ENCODE measurements at regions not wholly inside any gene's neighbourhood (a gene's known extent, or its start where the extent isn't known, plus 50 kb on each side); places are given as distances from the start of the nearest gene placed in this dataset.

GRCh38 chr2:22397847-22398246, 987.1 kb upstream of the KLHL29 start (continued):
- no peak for TF ChIP-seq NFE2L1 (CRISPR knock-in tag; IDR thresholded peaks at IDR 0.05)
- TF ChIP-seq ZNF121 (CRISPR knock-in tag; IDR thresholded peaks at IDR 0.05) = no peak
- TF ChIP-seq CREB1 (CRISPR knock-in tag; IDR thresholded peaks at IDR 0.05) = no peak
- no peak for TF ChIP-seq IRF2 (CRISPR knock-in tag; IDR thresholded peaks at IDR 0.05; ENCODE audit: borderline replicate concordance, low read depth)
- TF ChIP-seq SMAD3 (CRISPR knock-in tag; IDR thresholded peaks at IDR 0.05; ENCODE audit: borderline replicate concordance) = no peak
- no peak for TF ChIP-seq ZNF232 (CRISPR knock-in tag; IDR thresholded peaks at IDR 0.05)
- no peak for TF ChIP-seq ESRRA (CRISPR knock-in tag; IDR thresholded peaks at IDR 0.05; ENCODE audit: borderline replicate concordance)
- no peak for TF ChIP-seq ZNF512 (CRISPR knock-in tag; IDR thresholded peaks at IDR 0.05; ENCODE audit: borderline replicate concordance)
- no peak for TF ChIP-seq ATF6 (CRISPR knock-in tag; IDR thresholded peaks at IDR 0.05)
- TF ChIP-seq E2F1 (CRISPR knock-in tag; IDR thresholded peaks at IDR 0.05) = no peak

- ChIA-PET POLR2A (no interaction called here), CTCF (no interaction called here)
- Mint-ChIP-seq H3K27ac (no peak overlapping the region), H3K9me3 (no peaks in the 10 kb centered on the region), H3K4me3 (no peak overlapping the region), H3K27me3 (ENCODE audit: low read depth) (no peaks in the 10 kb centered on the region), H3K4me1 (no peaks in the 10 kb centered on the region), H3K36me3 (no peaks in the 10 kb centered on the region)
- no peak for TF ChIP-seq RELA (CRISPR knock-in tag; IDR thresholded peaks at IDR 0.05; ENCODE audit: borderline replicate concordance)
- TF ChIP-seq ZBTB43 (CRISPR knock-in tag; IDR thresholded peaks at IDR 0.05) = no peak
- TF ChIP-seq FOXJ3 (CRISPR knock-in tag; IDR thresholded peaks at IDR 0.05; ENCODE audit: borderline replicate concordance) = no peak
- TF ChIP-seq GRHL2 (CRISPR knock-in tag; IDR thresholded peaks at IDR 0.05; ENCODE audit: insufficient replicate concordance, severe bottlenecking) = no peak
- TF ChIP-seq IRF1 (CRISPR knock-in tag; IDR thresholded peaks at IDR 0.05) = no peak
- TF ChIP-seq ATF3 (CRISPR knock-in tag; conservative IDR thresholded peaks at IDR 0.05) = no peak
- no peak for TF ChIP-seq NFATC4 (CRISPR knock-in tag; IDR thresholded peaks at IDR 0.05)
- ATAC-seq = no peak
- DNase-seq (ENCODE audit: low spot score) = no peak
These were observed 981.2 kb upstream of the KLHL29 start for GRCh38 chr2:22403748-22404147.

GRCh38 chr2:22406625-22407024, 978.4 kb upstream of the KLHL29 start:
- no peak overlapping the region for H3K27ac Mint-ChIP-seq
- no peak for TF ChIP-seq ZNF121 (CRISPR knock-in tag; IDR thresholded peaks at IDR 0.05)
- TF ChIP-seq ZSCAN18 (CRISPR knock-in tag; IDR thresholded peaks at IDR 0.05) = no peak
- TF ChIP-seq TEAD4 (CRISPR knock-in tag; IDR thresholded peaks at IDR 0.05) = no peak
- no peak for TF ChIP-seq ZNF396 (CRISPR knock-in tag; IDR thresholded peaks at IDR 0.05; ENCODE audit: borderline replicate concordance)
- TF ChIP-seq FOXJ3 (CRISPR knock-in tag; IDR thresholded peaks at IDR 0.05; ENCODE audit: borderline replicate concordance) = no peak
- no peak for TF ChIP-seq JAZF1 (CRISPR knock-in tag; IDR thresholded peaks at IDR 0.05)
- TF ChIP-seq JUN (CRISPR knock-in tag; IDR thresholded peaks at IDR 0.05) = no peak
- no peak for TF ChIP-seq E2F1 (CRISPR knock-in tag; IDR thresholded peaks at IDR 0.05)
- no peaks in the 10 kb centered on the region for H3K36me3 Mint-ChIP-seq
- POLR2A ChIA-PET = no interaction called here
- CTCF ChIA-PET = no interaction called here
- DNase-seq (ENCODE audit: low spot score) (no peak), ATAC-seq (no peak)
- H3K4me3 Mint-ChIP-seq = no peak overlapping the region
- no peaks in the 10 kb centered on the region for H3K9me3 Mint-ChIP-seq
- H3K4me1 Mint-ChIP-seq = no peaks in the 10 kb centered on the region
- H3K27me3 Mint-ChIP-seq (ENCODE audit: low read depth) = no peaks in the 10 kb centered on the region

Data from WTC11 (cell line).